A673 (cell line): ENCODE measurements at regions not wholly inside any gene's neighbourhood (a gene's known extent, or its start where the extent isn't known, plus 50 kb on each side); places are given as distances from the start of the nearest gene placed in this dataset.

ENCODE experiments used
- BruUV-seq: library from RNA; stranded (reverse); fragments of 400-500 nt; replicated peaks from 2 replicates; lab custom pipeline; 2021; lab: Mats Ljungman, UMichigan
- CTCF ChIA-PET: fragments of 300-600 bp; sonication (Branson Sonifier 250); formaldehyde crosslinking; loops from one replicate; lab custom pipeline; 2022; ENCODE audit warnings: antibody characterized with exemption; lab: Charles Lee
- POLR2A ChIA-PET: fragments of 300-600 bp; sonication (Branson Sonifier 250); formaldehyde crosslinking; loops from one replicate; lab custom pipeline; 2022; ENCODE audit warnings: antibody characterized with exemption; ENCODE audit not compliant: low non-redundant PET; lab: Charles Lee
- DNase-seq: peaks from one replicate; pipeline ENCODE4 v3.0.0-alpha.2; 2015; ENCODE audit warnings: low spot score
- H3K27ac ChIP-seq: fragments of 200-600 bp; sonication (generic); 2 replicates; pipeline ENCODE4 v1.5.1; 2016; ENCODE audit warnings: mixed run types, low read depth, mild to moderate bottlenecking, mixed read lengths, antibody characterized with exemption, low read length; ENCODE audit not compliant: poor library complexity, severe bottlenecking
- H3K27me3 ChIP-seq: fragments of 200-600 bp; sonication (generic); replicated peaks from 2 replicates; pipeline ENCODE4 v1.6.1; 2017; ENCODE audit warnings: mixed run types, low read depth, mild to moderate bottlenecking, mixed read lengths, antibody characterized with exemption, low read length; ENCODE audit not compliant: insufficient read depth, poor library complexity
- H3K36me3 ChIP-seq: fragments of 200-600 bp; sonication (generic); 2 replicates; pipeline ENCODE4 v1.6.1; 2016; ENCODE audit warnings: mixed run types, mild to moderate bottlenecking, mixed read lengths, antibody characterized with exemption, low read length; ENCODE audit not compliant: insufficient read depth, poor library complexity, severe bottlenecking
- H3K4me1 ChIP-seq: fragments of 200-600 bp; sonication (generic); 2 replicates; pipeline ENCODE4 v1.6.1; 2017; ENCODE audit warnings: mixed run types, mild to moderate bottlenecking, mixed read lengths, antibody characterized with exemption, low read length; ENCODE audit not compliant: insufficient read depth, poor library complexity, severe bottlenecking
- H3K4me3 ChIP-seq: fragments of 200-600 bp; sonication (generic); 2 replicates; pipeline ENCODE4 v1.5.1; 2016; ENCODE audit warnings: low read depth, mixed run types, mild to moderate bottlenecking, mixed read lengths, low read length; ENCODE audit not compliant: poor library complexity, severe bottlenecking
- H3K9me3 ChIP-seq: fragments of 200-600 bp; sonication (generic); 2 replicates; pipeline ENCODE4 v1.6.1; 2016; ENCODE audit warnings: mixed run types, low read depth, mild to moderate bottlenecking, mixed read lengths, antibody characterized with exemption, low read length; ENCODE audit not compliant: poor library complexity, severe bottlenecking
- EZH2 ChIP-seq: fragments of 200-600 bp; sonication (generic); IDR thresholded peaks from 2 replicates; pipeline ENCODE4 v1.6.1; 2017; ENCODE audit warnings: borderline replicate concordance, low read depth, mild to moderate bottlenecking, mixed read lengths, antibody characterized with exemption, low read length; ENCODE audit not compliant: poor library complexity, severe bottlenecking
- intact Hi-C: fragments of 100-400 bp; cut with micrococcal nuclease; formaldehyde crosslinking; loops from one replicate; pipeline ENCODE4 v1.10.0; 2022; ENCODE audit not compliant: unreplicated experiment
- TF ChIP-seq, protein P1 (sequence below): fragments of 300-800, 200-600 bp; sonication (generic); conservative IDR thresholded peaks from 2 replicates; pipeline ENCODE4 v1.5.1; 2017; ENCODE audit warnings: low read depth, mild to moderate bottlenecking, antibody characterized with exemption, low read length, moderate library complexity, mixed read lengths

DNA sequence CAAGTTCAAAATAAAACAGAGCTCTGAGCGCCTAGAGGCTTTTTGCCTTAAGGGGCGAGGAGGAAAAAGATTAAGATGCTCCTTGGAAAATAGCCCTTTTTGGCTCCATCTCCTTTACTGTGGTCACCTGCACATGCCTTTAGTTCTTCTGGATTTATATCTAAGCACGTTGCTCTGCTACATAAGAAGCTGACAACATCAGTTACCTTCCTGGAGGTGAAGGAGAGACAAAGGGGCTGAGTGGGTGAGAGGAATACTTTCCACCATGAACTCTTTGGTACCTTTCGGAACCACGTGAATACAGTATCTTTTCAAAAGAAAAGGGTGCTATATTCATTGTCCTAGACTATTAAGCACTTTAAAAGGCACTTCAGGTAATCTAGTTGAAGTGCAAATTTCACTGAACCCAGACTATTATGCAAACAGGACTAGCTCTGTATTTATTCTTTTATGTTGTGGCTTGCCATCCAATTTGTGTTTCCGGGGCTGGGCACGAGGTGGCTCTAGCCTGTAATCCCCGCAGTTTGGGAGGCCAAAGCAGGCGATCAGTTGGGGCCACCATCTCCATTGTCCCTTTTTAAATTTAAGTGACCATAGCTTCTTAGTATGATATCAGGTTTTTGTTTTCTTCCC is 201.5 kb downstream of the TM9SF2 start:
- ChIA-PET CTCF (no interaction called here), POLR2A (interaction anchor here (0.6 kb wide), 1 partner anchor 15 kb away, joined by 4 read pairs; no protein-coding TSS in a partner anchor)
- no peak for DNase-seq
- Histone ChIP-seq H3K4me1 (peaks cover 6% of the 10 kb centered on the region), H3K9me3 (no peaks in the 10 kb centered on the region), H3K27me3 (no peaks in the 10 kb centered on the region), H3K27ac (no peak overlapping the region), H3K36me3 (no peaks in the 10 kb centered on the region), H3K4me3 (no peak overlapping the region)
- BruUV-seq: no TSS peak
- TF ChIP-seq, protein P1, sequence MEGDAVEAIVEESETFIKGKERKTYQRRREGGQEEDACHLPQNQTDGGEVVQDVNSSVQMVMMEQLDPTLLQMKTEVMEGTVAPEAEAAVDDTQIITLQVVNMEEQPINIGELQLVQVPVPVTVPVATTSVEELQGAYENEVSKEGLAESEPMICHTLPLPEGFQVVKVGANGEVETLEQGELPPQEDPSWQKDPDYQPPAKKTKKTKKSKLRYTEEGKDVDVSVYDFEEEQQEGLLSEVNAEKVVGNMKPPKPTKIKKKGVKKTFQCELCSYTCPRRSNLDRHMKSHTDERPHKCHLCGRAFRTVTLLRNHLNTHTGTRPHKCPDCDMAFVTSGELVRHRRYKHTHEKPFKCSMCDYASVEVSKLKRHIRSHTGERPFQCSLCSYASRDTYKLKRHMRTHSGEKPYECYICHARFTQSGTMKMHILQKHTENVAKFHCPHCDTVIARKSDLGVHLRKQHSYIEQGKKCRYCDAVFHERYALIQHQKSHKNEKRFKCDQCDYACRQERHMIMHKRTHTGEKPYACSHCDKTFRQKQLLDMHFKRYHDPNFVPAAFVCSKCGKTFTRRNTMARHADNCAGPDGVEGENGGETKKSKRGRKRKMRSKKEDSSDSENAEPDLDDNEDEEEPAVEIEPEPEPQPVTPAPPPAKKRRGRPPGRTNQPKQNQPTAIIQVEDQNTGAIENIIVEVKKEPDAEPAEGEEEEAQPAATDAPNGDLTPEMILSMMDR: no peak
- TF ChIP-seq EZH2: no peak
- intact Hi-C loops: no loop called here

GRCh38 chr13:99700468-99700867 is 199.2 kb downstream of the TM9SF2 start:
- POLR2A ChIA-PET: no interaction called here
- DNase-seq: no peak
- Histone ChIP-seq H3K9me3 (no peaks in the 10 kb centered on the region), H3K27ac (no peak overlapping the region), H3K27me3 (no peaks in the 10 kb centered on the region), H3K36me3 (no peaks in the 10 kb centered on the region), H3K4me1 (peaks cover 6% of the 10 kb centered on the region), H3K4me3 (no peak overlapping the region)
- CTCF ChIA-PET: no interaction called here
- intact Hi-C loops: no loop called here
- no TSS peak for BruUV-seq
- TF ChIP-seq, protein P1: no peak
- TF ChIP-seq EZH2: no peak

- H3K4me3 ChIP-seq: no peak overlapping the region
- H3K9me3 ChIP-seq: no peaks in the 10 kb centered on the region
- intact Hi-C loops: no loop called here
- TF ChIP-seq, protein P1: no peak
- TF ChIP-seq EZH2: no peak
- H3K36me3 ChIP-seq: no peaks in the 10 kb centered on the region
- POLR2A ChIA-PET: no interaction called here
- CTCF ChIA-PET: no interaction called here
- peaks cover 11% of the 10 kb centered on the region for H3K4me1 ChIP-seq
- BruUV-seq: no TSS peak
- no peak overlapping the region for H3K27ac ChIP-seq
- DNase-seq: no peak
- H3K27me3 ChIP-seq: no peaks in the 10 kb centered on the region
These were observed 197.5 kb downstream of the TM9SF2 start for GRCh38 chr13:99698816-99699099.
